Kasumi-1 (cell line): ENCODE measurements at regions not wholly inside any gene's neighbourhood (a gene's known extent, or its start where the extent isn't known, plus 50 kb on each side); places are given as distances from the start of the nearest gene placed in this dataset.

ENCODE experiments used
- DNase-seq, 2 experiments: peaks; one replicate each; lab custom pipeline; 2025; lab: John Stamatoyannopoulos, UW

DNA sequence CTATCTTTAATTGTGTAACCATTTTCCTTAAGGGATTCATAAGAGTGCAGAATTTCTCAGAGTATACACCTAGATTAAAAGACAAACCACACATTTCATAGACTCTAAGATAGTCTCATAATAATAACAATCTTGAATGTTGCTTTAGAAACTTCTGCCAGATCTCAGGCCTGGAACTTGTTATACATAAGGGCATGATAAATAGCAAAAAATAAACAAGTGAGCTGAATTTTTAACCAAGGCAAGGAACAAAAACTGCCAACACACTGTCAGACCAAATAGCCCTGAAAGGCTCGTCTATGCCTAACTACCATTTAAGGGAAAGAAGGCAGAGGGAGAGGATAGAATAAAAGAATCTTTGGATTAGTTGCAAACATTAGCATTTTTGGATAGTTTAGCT lies 65.8 kb upstream of the SEMA3C start:
- DNase-seq = no peak

- no peak for DNase-seq
Measured at GRCh38 chr7:80981405-80981804, 62.6 kb upstream of the SEMA3C start.

DNA sequence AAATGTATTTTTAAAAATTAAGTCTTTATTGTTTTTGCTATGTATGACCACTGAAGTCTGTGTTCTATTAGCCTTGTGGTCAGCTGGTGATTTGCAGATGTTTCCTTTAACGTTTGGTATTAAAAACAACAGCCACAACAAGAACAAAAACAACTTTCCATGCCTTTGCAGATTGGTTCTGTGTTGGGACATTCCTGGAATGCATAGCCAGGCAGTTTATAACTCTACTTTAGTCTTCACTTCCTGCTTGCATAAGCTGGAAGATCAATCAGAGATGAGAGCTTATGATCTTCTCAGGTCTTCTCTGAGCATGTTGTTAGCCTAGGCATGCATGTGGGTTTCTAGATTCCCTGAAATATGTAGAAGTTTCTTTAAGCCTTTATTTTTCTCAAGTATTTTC lies 58.9 kb upstream of the SEMA3C start:
- no peak for DNase-seq

- DNase-seq = no peak
Measured at GRCh38 chr7:80974396-80975358, 55.8 kb upstream of the SEMA3C start.

- no peak for DNase-seq
Measured at GRCh38 chr7:80971225-80971624, 52.4 kb upstream of the SEMA3C start.
